H1 (cell line): ENCODE measurements at regions not wholly inside any gene's neighbourhood (a gene's known extent, or its start where the extent isn't known, plus 50 kb on each side); places are given as distances from the start of the nearest gene placed in this dataset.

ENCODE experiments used
- CTCF ChIA-PET: fragments of 300-600 bp; sonication (Branson Sonifier 250); formaldehyde crosslinking; loops from one replicate; lab custom pipeline; 2021; ENCODE audit not compliant: partially characterized antibody; lab: Charles Lee
- POLR2A ChIA-PET: fragments of 300-600 bp; sonication (Branson Sonifier 250); formaldehyde crosslinking; loops from one replicate; lab custom pipeline; 2021; ENCODE audit warnings: inconsistent platforms; ENCODE audit not compliant: partially characterized antibody; lab: Charles Lee
- DNase-seq, 2 experiments: peaks; one replicate each; pipeline versions ENCODE4 v3.0.0 to v3.0.0-alpha.2; 2010 to 2022; ENCODE audit warnings: low spot score in 2 of 2, low read depth in 1 of 2, mixed read lengths in 1 of 2
- FAIRE-seq: peaks from 2 replicates; lab custom pipeline; 2011; peaks lifted over from hg19 to GRCh38; lab: Jason Lieb, UNC
- H2AFZ ChIP-seq: 2 replicates; pipeline ENCODE4 v1.8.1; 2012; ENCODE audit warnings: low read length, inconsistent platforms
- H2AK5ac ChIP-seq: 2 replicates; pipeline ENCODE4 v1.6.1; 2013; ENCODE audit warnings: low read depth, low read length
- H2BK120ac ChIP-seq: replicated peaks from 2 replicates; pipeline ENCODE3; 2013; ENCODE audit warnings: low read depth, low read length, inconsistent platforms
- H2BK12ac ChIP-seq: 2 replicates; pipeline ENCODE4 v1.6.1; 2013; ENCODE audit warnings: low read depth, low read length
- H2BK15ac ChIP-seq: 2 replicates; pipeline ENCODE4 v1.6.1; 2013; ENCODE audit warnings: low read length
- H2BK20ac ChIP-seq: 2 replicates; pipeline ENCODE4 v1.6.1; 2013; ENCODE audit warnings: low read length
- H2BK5ac ChIP-seq: 2 replicates; pipeline ENCODE4 v1.6.1; 2013; ENCODE audit warnings: low read depth, low read length
- H3K14ac ChIP-seq: 2 replicates; pipeline ENCODE4 v1.6.1; 2013; ENCODE audit warnings: inconsistent platforms; ENCODE audit not compliant: insufficient read length
- H3K18ac ChIP-seq: 2 replicates; pipeline ENCODE4 v1.6.1; 2013; ENCODE audit warnings: low read length; ENCODE audit errors: extremely low read depth
- H3K23ac ChIP-seq: 2 replicates; pipeline ENCODE4 v1.6.1; 2013; ENCODE audit warnings: inconsistent platforms; ENCODE audit not compliant: insufficient read length
- H3K23me2 ChIP-seq: 2 replicates; pipeline ENCODE4 v1.6.1; 2013; ENCODE audit warnings: low read depth, low read length
- H3K27ac ChIP-seq: 2 replicates; pipeline ENCODE4 v1.6.1; 2011; ENCODE audit warnings: low read depth, low read length, inconsistent platforms
- H3K27me3 ChIP-seq, 4 experiments: replicated peaks in 1 of 4; 1 replicate in 1 of 4; 2 replicates in 3 of 4; pipeline versions ENCODE4 v1.6.1 to v1.8.1; 2011 to 2013; ENCODE audit warnings: low read length in 3 of 4, mild to moderate bottlenecking in 3 of 4, inconsistent platforms in 2 of 4, mixed read lengths in 2 of 4, moderate library complexity in 1 of 4; ENCODE audit not compliant: control insufficient read depth in 3 of 4, insufficient read depth in 3 of 4; ENCODE audit errors: extremely low read depth in 1 of 4
- H3K36me3 ChIP-seq, 4 experiments: 2 replicates each; pipeline versions ENCODE4 v1.6.1 to v1.8.1; 2011 to 2013; ENCODE audit warnings: mild to moderate bottlenecking in 4 of 4, low read length in 3 of 4, moderate library complexity in 2 of 4, control low read depth in 1 of 4, inconsistent platforms in 1 of 4; ENCODE audit not compliant: insufficient read depth in 4 of 4, control insufficient read depth in 2 of 4
- H3K4ac ChIP-seq: replicated peaks from 2 replicates; pipeline ENCODE3; 2013; ENCODE audit warnings: low read length, low read depth, mixed read lengths, inconsistent platforms; ENCODE audit not compliant: insufficient read length
- H3K4me1 ChIP-seq, 4 experiments: replicated peaks in 1 of 4; 1 replicate in 1 of 4; 2 replicates in 3 of 4; pipeline versions ENCODE4 v1.6.1 to v1.8.1; 2011 to 2013; ENCODE audit warnings: low read length in 3 of 4, inconsistent platforms in 2 of 4, mixed read lengths in 1 of 4; ENCODE audit not compliant: insufficient read depth in 4 of 4, control insufficient read depth in 3 of 4
- H3K4me2 ChIP-seq, 2 experiments: 2 replicates each; pipeline versions ENCODE4 v1.6.1 to v1.8.1; 2011 to 2013; ENCODE audit warnings: low read depth in 2 of 2, low read length in 2 of 2, control low read depth in 1 of 2, inconsistent platforms in 1 of 2, mild to moderate bottlenecking in 1 of 2; ENCODE audit not compliant: insufficient read depth in 1 of 2
- H3K4me3 ChIP-seq, 4 experiments: fragments of 200-600, 300-600 bp in 1 of 4; sonication (generic), shearing (Covaris generic), sonication (Bioruptor Twin) in 1 of 4; 2 replicates each; pipeline versions ENCODE4 v1.5.1 to v1.8.1; 2011 to 2016; ENCODE audit warnings: low read length in 4 of 4, low read depth in 3 of 4, control low read depth in 2 of 4, inconsistent platforms in 2 of 4, mild to moderate bottlenecking in 2 of 4, mixed read lengths in 1 of 4, moderate library complexity in 1 of 4; ENCODE audit not compliant: insufficient read depth in 2 of 4; ENCODE audit errors: extremely low read depth in 1 of 4
- H3K56ac ChIP-seq: replicated peaks from 2 replicates; pipeline ENCODE3; 2013; ENCODE audit warnings: low read depth, mild to moderate bottlenecking, mixed read lengths, low read length, inconsistent platforms; ENCODE audit not compliant: insufficient read length
- H3K79me1 ChIP-seq: 2 replicates; pipeline ENCODE4 v1.6.1; 2013; ENCODE audit warnings: low read depth, low read length, control low read depth
- H3K79me2 ChIP-seq, 2 experiments: 2 replicates each; pipeline versions ENCODE4 v1.6.1 to v1.8.1; 2012 to 2013; ENCODE audit warnings: low read length in 2 of 2, mild to moderate bottlenecking in 2 of 2, inconsistent platforms in 1 of 2; ENCODE audit not compliant: insufficient read depth in 2 of 2, control insufficient read depth in 1 of 2
- H3K9ac ChIP-seq, 4 experiments: replicated peaks in 1 of 4; 1 replicate in 1 of 4; 2 replicates in 3 of 4; pipeline versions ENCODE4 v1.6.1 to v1.8.1; 2011 to 2013; ENCODE audit warnings: low read depth in 3 of 4, low read length in 3 of 4, control low read depth in 2 of 4, mild to moderate bottlenecking in 2 of 4, moderate library complexity in 2 of 4, inconsistent platforms in 1 of 4; ENCODE audit errors: extremely low read depth in 1 of 4
- H3K9me3 ChIP-seq, 2 experiments: 2 replicates each; pipeline versions ENCODE4 v1.6.1 to v1.8.1; 2012 to 2013; ENCODE audit warnings: mild to moderate bottlenecking in 2 of 2, moderate library complexity in 2 of 2, control low read depth in 1 of 2, inconsistent platforms in 1 of 2, low read depth in 1 of 2, low read length in 1 of 2, mixed read lengths in 1 of 2; ENCODE audit not compliant: insufficient read depth in 2 of 2
- H4K20me1 ChIP-seq, 2 experiments: replicated peaks in 1 of 2; 2 replicates each; pipeline versions ENCODE3 to v1.8.1; 2011 to 2013; ENCODE audit warnings: inconsistent platforms in 2 of 2, low read length in 2 of 2, mild to moderate bottlenecking in 1 of 2; ENCODE audit not compliant: insufficient read depth in 2 of 2, control insufficient read depth in 1 of 2
- H4K5ac ChIP-seq: 2 replicates; pipeline ENCODE4 v1.6.1; 2013; ENCODE audit warnings: low read length, low read depth, mixed read lengths, inconsistent platforms; ENCODE audit not compliant: insufficient read length
- H4K8ac ChIP-seq: 2 replicates; pipeline ENCODE4 v1.8.0; 2013; ENCODE audit warnings: mild to moderate bottlenecking, moderate library complexity, low read length, inconsistent platforms; ENCODE audit not compliant: insufficient read depth; ENCODE audit errors: extremely low read depth
- H4K91ac ChIP-seq: replicated peaks from 2 replicates; pipeline ENCODE3; 2013; ENCODE audit warnings: low read length, mixed read lengths, inconsistent platforms; ENCODE audit not compliant: insufficient read length
- CHD1 ChIP-seq: IDR thresholded peaks from 2 replicates; pipeline ENCODE4 v1.6.1; 2012; ENCODE audit warnings: low read depth, low read length, improper control_type of control experiment
- CREB1 ChIP-seq: IDR thresholded peaks from 2 replicates; pipeline ENCODE4 v1.6.1; 2012; ENCODE audit warnings: inconsistent platforms
- CTBP2 ChIP-seq: IDR thresholded peaks from 2 replicates; pipeline ENCODE4 v1.7.0; 2011; ENCODE audit warnings: borderline replicate concordance, mild to moderate bottlenecking, moderate library complexity, mixed read lengths, low read length; ENCODE audit not compliant: insufficient read depth, insufficient read length
- E2F6 ChIP-seq: IDR thresholded peaks from 2 replicates; pipeline ENCODE4 v1.6.1; 2012; ENCODE audit warnings: inconsistent platforms
- HDAC2 ChIP-seq, 2 experiments: fragments of 300-600 bp in 1 of 2; sonication (generic) in 1 of 2; IDR thresholded peaks; 2 replicates each; pipeline ENCODE4 v1.6.1; 2011 to 2012; ENCODE audit warnings: low read depth in 2 of 2, low read length in 2 of 2, mild to moderate bottlenecking in 2 of 2, moderate library complexity in 2 of 2, borderline replicate concordance in 1 of 2, inconsistent platforms in 1 of 2
- JUN ChIP-seq: IDR thresholded peaks from 2 replicates; pipeline ENCODE4 v1.6.1; 2011; ENCODE audit warnings: low read depth, mild to moderate bottlenecking, improper control_type of control experiment, low read length
- JUND ChIP-seq: IDR thresholded peaks from 2 replicates; pipeline ENCODE4 v1.6.1; 2011; ENCODE audit warnings: mild to moderate bottlenecking, improper control_type of control experiment, low read length
- KDM1A ChIP-seq: fragments of 200-600, 300-600 bp; sonication (generic); IDR thresholded peaks from 2 replicates; pipeline ENCODE4 v1.7.1; 2016; ENCODE audit warnings: mild to moderate bottlenecking, low read length, borderline replicate concordance
- SIRT6 ChIP-seq: IDR thresholded peaks from one replicate; pipeline ENCODE4 v1.7.1; 2012; ENCODE audit warnings: low read length, inconsistent platforms
- TAF7 ChIP-seq: optimal IDR thresholded peaks from 2 replicates; pipeline ENCODE3; 2011; ENCODE audit warnings: low read depth, mild to moderate bottlenecking, inconsistent platforms, low read length, moderate library complexity, borderline replicate concordance
- USF2 ChIP-seq: IDR thresholded peaks from 2 replicates; pipeline ENCODE4 v1.6.1; 2011; ENCODE audit warnings: low read length, improper control_type of control experiment
- YY1 ChIP-seq: IDR thresholded peaks from 2 replicates; pipeline ENCODE4 v1.6.1; 2011; ENCODE audit warnings: low read depth, mild to moderate bottlenecking, low read length
- ZNF274 ChIP-seq: IDR thresholded peaks from 2 replicates; pipeline ENCODE4 v1.7.0; 2012; ENCODE audit warnings: low read length, borderline replicate concordance; ENCODE audit errors: extremely low read depth
- WGBS, 2 experiments: shearing (Covaris generic) in 1 of 2; methylation state at CpG; one replicate each; pipeline versions ENCODE4 v1.1.6 to v1.1.7; 2013 to 2015; ENCODE audit warnings: low lambda C conversion rate in 2 of 2, mixed read lengths in 2 of 2, inconsistent platforms in 1 of 2, low coverage in 1 of 2, missing lambda C conversion rate in 1 of 2; ENCODE audit not compliant: insufficient replicate concordance in 2 of 2, insufficient coverage in 1 of 2, insufficient read length in 1 of 2; ENCODE audit errors: extremely low coverage in 1 of 2, missing lambda C conversion rate in 1 of 2; 5-methylcytosine and 5-hydroxymethylcytosine counted together

- ChIA-PET CTCF (interaction anchor here (1.1 kb wide), 1 partner anchor 52 kb away, joined by 3 read pairs; no protein-coding TSS in a partner anchor), POLR2A (no interaction called here)
- no peaks in the 10 kb centered on the region for H3K9me3 ChIP-seq
- no peaks in the 10 kb centered on the region for H3K79me2 ChIP-seq
- no peak overlapping the region for H4K5ac ChIP-seq
- H3K9ac ChIP-seq, result no peak overlapping the region
- H3K56ac ChIP-seq, result no peak overlapping the region
- no peaks in the 10 kb centered on the region for H3K4me1 ChIP-seq
- no peak overlapping the region for H3K14ac ChIP-seq
- H3K4me2 ChIP-seq, result no peak overlapping the region
- H2BK15ac ChIP-seq, result no peak overlapping the region
- no peak overlapping the region for H3K23ac ChIP-seq
- no peaks in the 10 kb centered on the region for H3K36me3 ChIP-seq
- H3K18ac ChIP-seq, result no peak overlapping the region
- H3K27ac ChIP-seq, result no peak overlapping the region
- no peak overlapping the region for H4K8ac ChIP-seq
- no peak overlapping the region for H2BK12ac ChIP-seq
- H3K23me2 ChIP-seq, result no peaks in the 10 kb centered on the region
- no peaks in the 10 kb centered on the region for H3K27me3 ChIP-seq
- H2BK5ac ChIP-seq, result no peak overlapping the region
- H2BK120ac ChIP-seq, result no peak overlapping the region
- no peak overlapping the region for H2AFZ ChIP-seq
- H2BK20ac ChIP-seq, result no peak overlapping the region
- H4K91ac ChIP-seq, result no peak overlapping the region
- DNase-seq, result no peak
- H3K4me3 ChIP-seq, result no peak overlapping the region
- H2AK5ac ChIP-seq, result no peak overlapping the region
- H3K4ac ChIP-seq, result no peak overlapping the region
- H3K79me1 ChIP-seq, result no peaks in the 10 kb centered on the region
- WGBS, 2 experiments, result 100% methylated on average over 1 of the region's 1 CpG; no CpG with 5 or more reads in 1 of the 2 experiments
- no peak for FAIRE-seq
- H4K20me1 ChIP-seq, result no peaks in the 10 kb centered on the region
- TF ChIP-seq JUN (no peak), YY1 (no peak), USF2 (no peak), KDM1A (no peak), JUND (no peak), SIRT6 (no peak), CHD1 (no peak), ZNF274 (no peak), CTBP2 (no peak), E2F6 (no peak), TAF7 (no peak), HDAC2 (IDR thresholded peaks at IDR 0.05; ENCODE audit: borderline replicate concordance in 1 of 2, low read depth in 2 of 2, low read length in 2 of 2) (no peak), CREB1 (no peak)
Observed at GRCh38 chr6:74128536-74128935, 432.5 kb downstream of the CD109 start.
